ENCODE measurements at regions not wholly inside any gene's neighbourhood (a gene's known extent, or its start where the extent isn't known, plus 50 kb on each side); places are given as distances from the start of the nearest gene placed in this dataset.

GRCh38 chr4:37165844-37166243 is 78.7 kb upstream of the NWD2 start:
- Histone ChIP-seq H3K4me3 (replicated peaks in 1 of 3; ENCODE audit: low read depth in 2 of 3, low read length in 3 of 3) (no peak overlapping the region), H3K27me3 (ENCODE audit: control insufficient read depth in 2 of 2, insufficient read depth in 2 of 2, low read length in 2 of 2) (no peaks in the 10 kb centered on the region), H3K36me3 (replicated peaks in 1 of 2; ENCODE audit: control insufficient read depth in 1 of 2, insufficient read depth in 2 of 2, low read length in 2 of 2) (no peaks in the 10 kb centered on the region), H3K27ac (ENCODE audit: low read depth in 1 of 2, low read length in 2 of 2) (no peak overlapping the region), H3K9ac (ENCODE audit: insufficient read depth, low read length, poor library complexity, severe bottlenecking) (no peak overlapping the region), H3K79me2 (ENCODE audit: insufficient read depth, low read length) (no peaks in the 10 kb centered on the region), H3K4me2 (replicated peaks; ENCODE audit: extremely low read depth, low read length, poor library complexity, severe bottlenecking) (no peak overlapping the region), H2AFZ (ENCODE audit: insufficient read depth, low read depth, low read length, poor library complexity, severe bottlenecking) (no peak overlapping the region), H3K4me1 (ENCODE audit: control insufficient read depth in 1 of 2, insufficient read depth in 2 of 2, low read length in 2 of 2) (no peaks in the 10 kb centered on the region), H3K9me3 (replicated peaks in 1 of 2; ENCODE audit: control insufficient read depth in 1 of 2, insufficient read depth in 1 of 2, low read length in 2 of 2) (no peaks in the 10 kb centered on the region), H4K20me1 (ENCODE audit: insufficient read depth, low read length) (no peaks in the 10 kb centered on the region)
- Mint-ChIP-seq H3K4me1 (no peaks in the 10 kb centered on the region), H3K27ac (no peak overlapping the region), H3K27me3 (ENCODE audit: low read depth in 3 of 3) (no peaks in the 10 kb centered on the region), H3K9me3 (peaks cover 0 to 3% (median 0%) of the 10 kb centered on the region in 7 donors), H3K4me3 (no peak overlapping the region), H3K36me3 (no peaks in the 10 kb centered on the region)
- DNase-seq = no peak
- no peak for TF ChIP-seq CTCF (IDR thresholded peaks at IDR 0.05)
- no CpG with 5 or more reads among the region's 3 CpGs for WGBS (ENCODE audit: insufficient coverage)
- intact Hi-C loops (cut with micrococcal nuclease) = no loop called here

- no peaks in the 10 kb centered on the region for H3K4me1 ChIP-seq (ENCODE audit: control insufficient read depth in 1 of 2, insufficient read depth in 2 of 2, low read length in 2 of 2)
- H3K27ac ChIP-seq (ENCODE audit: low read depth in 1 of 2, low read length in 2 of 2) = no peak overlapping the region
- H3K9me3 ChIP-seq (replicated peaks in 1 of 2; ENCODE audit: control insufficient read depth in 1 of 2, insufficient read depth in 1 of 2, low read length in 2 of 2) = no peaks in the 10 kb centered on the region
- no peak for TF ChIP-seq CTCF (IDR thresholded peaks at IDR 0.05)
- H3K4me2 ChIP-seq (replicated peaks; ENCODE audit: extremely low read depth, low read length, poor library complexity, severe bottlenecking) = no peak overlapping the region
- no peak for DNase-seq
- Mint-ChIP-seq H3K36me3 (no peaks in the 10 kb centered on the region), H3K4me1 (no peaks in the 10 kb centered on the region), H3K27me3 (ENCODE audit: low read depth in 3 of 3) (no peaks in the 10 kb centered on the region), H3K9me3 (peaks cover 0 to 3% (median 0%) of the 10 kb centered on the region in 7 donors), H3K27ac (no peak overlapping the region), H3K4me3 (no peak overlapping the region)
- intact Hi-C loops (cut with micrococcal nuclease) = no loop called here
- H2AFZ ChIP-seq (ENCODE audit: insufficient read depth, low read depth, low read length, poor library complexity, severe bottlenecking) = no peak overlapping the region
- no peaks in the 10 kb centered on the region for H3K36me3 ChIP-seq (replicated peaks in 1 of 2; ENCODE audit: control insufficient read depth in 1 of 2, insufficient read depth in 2 of 2, low read length in 2 of 2)
- no peaks in the 10 kb centered on the region for H3K27me3 ChIP-seq (ENCODE audit: control insufficient read depth in 2 of 2, insufficient read depth in 2 of 2, low read length in 2 of 2)
- H4K20me1 ChIP-seq (ENCODE audit: insufficient read depth, low read length) = no peaks in the 10 kb centered on the region
- H3K9ac ChIP-seq (ENCODE audit: insufficient read depth, low read length, poor library complexity, severe bottlenecking) = no peak overlapping the region
- no peaks in the 10 kb centered on the region for H3K79me2 ChIP-seq (ENCODE audit: insufficient read depth, low read length)
- H3K4me3 ChIP-seq (replicated peaks in 1 of 3; ENCODE audit: low read depth in 2 of 3, low read length in 3 of 3) = no peak overlapping the region
- WGBS (ENCODE audit: insufficient coverage) = no CpG with 5 or more reads among the region's 5 CpGs
Measured at GRCh38 chr4:37169956-37170355, 74.6 kb upstream of the NWD2 start.
